H1 (cell line): ENCODE measurements at regions not wholly inside any gene's neighbourhood (a gene's known extent, or its start where the extent isn't known, plus 50 kb on each side); places are given as distances from the start of the nearest gene placed in this dataset.

Source experiments
- ATF3 ChIP-seq: IDR thresholded peaks from 2 replicates; pipeline ENCODE4 v1.6.1; 2011; ENCODE audit warnings: low read depth, mild to moderate bottlenecking, low read length; ENCODE audit not compliant: insufficient read depth
- CHD7 ChIP-seq: fragments of 300-600 bp; sonication (generic); IDR thresholded peaks from 2 replicates; pipeline ENCODE4 v1.7.1; 2012; ENCODE audit warnings: low read length, moderate library complexity, mild to moderate bottlenecking, inconsistent platforms; ENCODE audit not compliant: insufficient replicate concordance
- HDAC6 ChIP-seq: IDR thresholded peaks from one replicate; pipeline ENCODE4 v1.7.1; 2012; ENCODE audit warnings: low read depth, mild to moderate bottlenecking, inconsistent platforms, low read length, moderate library complexity
- POLR2A ChIP-seq, 2 experiments: IDR thresholded peaks; 1 replicate in 1 of 2; 2 replicates in 1 of 2; pipeline ENCODE4 v1.6.1; 2011; ENCODE audit warnings: low read depth in 2 of 2, low read length in 2 of 2, mild to moderate bottlenecking in 2 of 2; ENCODE audit errors: control extremely low read depth in 1 of 2
- SP1 ChIP-seq: IDR thresholded peaks from 2 replicates; pipeline ENCODE4 v1.6.1; 2011; ENCODE audit warnings: low read depth, low read length
- SP4 ChIP-seq: IDR thresholded peaks from 2 replicates; pipeline ENCODE4 v1.6.1; 2012; ENCODE audit warnings: low read length, inconsistent platforms
- SRF ChIP-seq: IDR thresholded peaks from 2 replicates; pipeline ENCODE4 v1.6.1; 2011; ENCODE audit warnings: mild to moderate bottlenecking, low read depth, low read length, moderate library complexity
- TAF7 ChIP-seq: optimal IDR thresholded peaks from 2 replicates; pipeline ENCODE3; 2011; ENCODE audit warnings: low read depth, mild to moderate bottlenecking, inconsistent platforms, low read length, moderate library complexity, borderline replicate concordance
- YY1 ChIP-seq: IDR thresholded peaks from 2 replicates; pipeline ENCODE4 v1.6.1; 2011; ENCODE audit warnings: low read depth, mild to moderate bottlenecking, low read length

GRCh38 chr6:6972456-6972855 lies 135.3 kb upstream of the RREB1 start (continued):
- TF ChIP-seq CHD7 = no peak
- TF ChIP-seq ATF3 = no peak
- TF ChIP-seq POLR2A (IDR thresholded peaks at IDR 0.05; ENCODE audit: control extremely low read depth in 1 of 2, low read depth in 2 of 2, low read length in 2 of 2) = no peak
- TF ChIP-seq SRF = no peak
- TF ChIP-seq SP4 = no peak
- TF ChIP-seq SP1 = no peak
- no peak for TF ChIP-seq TAF7
- TF ChIP-seq YY1 = no peak
- TF ChIP-seq HDAC6 = no peak
